Mesenchymal stem cell (in vitro differentiated cells and primary cell): ENCODE measurements at regions not wholly inside any gene's neighbourhood (a gene's known extent, or its start where the extent isn't known, plus 50 kb on each side); places are given as distances from the start of the nearest gene placed in this dataset.

Experiments
- DNase-seq: peaks from one replicate; pipeline ENCODE4 v3.0.0-alpha.2; 2013
- H2AFZ ChIP-seq: one replicate; pipeline ENCODE4 v1.6.1; 2013; ENCODE audit warnings: low read depth, mild to moderate bottlenecking, control low read depth, inconsistent platforms, low read length, moderate library complexity
- H2AK5ac ChIP-seq: 2 replicates; pipeline ENCODE4 v1.6.1; 2013; ENCODE audit warnings: low read length, moderate library complexity, mild to moderate bottlenecking, inconsistent platforms; ENCODE audit not compliant: severe bottlenecking
- H2BK120ac ChIP-seq: one replicate; pipeline ENCODE4 v1.6.1; 2013; ENCODE audit warnings: low read depth, mild to moderate bottlenecking, inconsistent platforms, low read length, moderate library complexity
- H2BK12ac ChIP-seq, 2 experiments: one replicate each; pipeline ENCODE4 v1.6.1; 2013; ENCODE audit warnings: inconsistent platforms in 2 of 2, low read length in 2 of 2, mild to moderate bottlenecking in 2 of 2, moderate library complexity in 2 of 2, control low read depth in 1 of 2
- H2BK15ac ChIP-seq: one replicate; pipeline ENCODE4 v1.6.1; 2013; ENCODE audit warnings: mild to moderate bottlenecking, low read depth, inconsistent platforms; ENCODE audit not compliant: poor library complexity, severe bottlenecking
- H2BK5ac ChIP-seq: 2 replicates; pipeline ENCODE4 v1.6.1; 2013; ENCODE audit warnings: low read depth, mild to moderate bottlenecking, low read length, control low read depth, inconsistent platforms; ENCODE audit not compliant: poor library complexity, severe bottlenecking
- H3K14ac ChIP-seq, 2 experiments: one replicate each; pipeline ENCODE4 v1.6.1; 2013; ENCODE audit warnings: inconsistent platforms in 2 of 2, low read length in 2 of 2, control low read depth in 1 of 2, mild to moderate bottlenecking in 1 of 2, moderate library complexity in 1 of 2
- H3K18ac ChIP-seq, 2 experiments: one replicate each; pipeline ENCODE4 v1.6.1; 2013; ENCODE audit warnings: inconsistent platforms in 2 of 2, low read length in 2 of 2, control low read depth in 1 of 2, low read depth in 1 of 2, mild to moderate bottlenecking in 1 of 2
- H3K23ac ChIP-seq, 2 experiments: one replicate each; pipeline ENCODE4 v1.6.1; 2013; ENCODE audit warnings: inconsistent platforms in 2 of 2, low read length in 2 of 2, mild to moderate bottlenecking in 2 of 2, moderate library complexity in 2 of 2, control low read depth in 1 of 2
- H3K27ac ChIP-seq: 2 replicates; pipeline ENCODE4 v1.5.1; 2013; ENCODE audit warnings: mild to moderate bottlenecking, moderate library complexity, low read length, control low read depth, inconsistent platforms; ENCODE audit not compliant: poor library complexity, severe bottlenecking
- H3K27me3 ChIP-seq, 2 experiments: 2 replicates each; pipeline versions ENCODE4 v1.6.1 to v1.7.0; 2013; ENCODE audit warnings: low read length in 2 of 2, mild to moderate bottlenecking in 2 of 2, moderate library complexity in 2 of 2, control low read depth in 1 of 2, inconsistent platforms in 1 of 2; ENCODE audit not compliant: control insufficient read depth in 1 of 2, insufficient read depth in 1 of 2
- H3K36me3 ChIP-seq, 2 experiments: 2 replicates each; pipeline versions ENCODE4 v1.6.1 to v1.7.0; 2013; ENCODE audit warnings: low read length in 2 of 2, control low read depth in 1 of 2, inconsistent platforms in 1 of 2, low read depth in 1 of 2, mild to moderate bottlenecking in 1 of 2; ENCODE audit not compliant: insufficient read depth in 2 of 2, control insufficient read depth in 1 of 2
- H3K4ac ChIP-seq, 2 experiments: one replicate each; pipeline ENCODE4 v1.6.1; 2013; ENCODE audit warnings: inconsistent platforms in 2 of 2, low read length in 2 of 2, mild to moderate bottlenecking in 2 of 2, moderate library complexity in 2 of 2, control low read depth in 1 of 2, low read depth in 1 of 2
- H3K4me1 ChIP-seq: 2 replicates; pipeline ENCODE4 v1.6.1; 2013; ENCODE audit warnings: low read depth, low read length, control low read depth; ENCODE audit not compliant: control insufficient read depth, insufficient read depth
- H3K4me2 ChIP-seq: 2 replicates; pipeline ENCODE4 v1.6.1; 2013; ENCODE audit warnings: low read length, mild to moderate bottlenecking, inconsistent platforms; ENCODE audit not compliant: poor library complexity, severe bottlenecking
- H3K4me3 ChIP-seq, 2 experiments: 2 replicates each; pipeline versions ENCODE4 v1.5.1 to v1.7.0; 2013; ENCODE audit warnings: low read length in 2 of 2, mild to moderate bottlenecking in 2 of 2, control low read depth in 1 of 2, low read depth in 1 of 2; ENCODE audit not compliant: insufficient read depth in 1 of 2
- H3K79me1 ChIP-seq: replicated peaks from 2 replicates; pipeline ENCODE4 v1.6.1; 2013; ENCODE audit warnings: mild to moderate bottlenecking, control low read depth, low read length, inconsistent platforms; ENCODE audit not compliant: poor library complexity, severe bottlenecking
- H3K9ac ChIP-seq: 2 replicates; pipeline ENCODE4 v1.7.0; 2013; ENCODE audit warnings: mild to moderate bottlenecking, low read length, moderate library complexity
- H3K9me3 ChIP-seq: 2 replicates; pipeline ENCODE4 v1.7.0; 2013; ENCODE audit warnings: mild to moderate bottlenecking, low read length; ENCODE audit not compliant: control insufficient read depth
- H4K8ac ChIP-seq: one replicate; pipeline ENCODE4 v1.6.1; 2013; ENCODE audit warnings: inconsistent platforms, mild to moderate bottlenecking, low read length, moderate library complexity
- H4K91ac ChIP-seq: one replicate; pipeline ENCODE4 v1.6.1; 2013; ENCODE audit warnings: mild to moderate bottlenecking, low read length, inconsistent platforms
- WGBS: methylation state at CpG from one replicate; pipeline ENCODE4 v1.1.7; 2013; ENCODE audit warnings: mixed read lengths; 5-methylcytosine and 5-hydroxymethylcytosine counted together

GRCh38 chr2:62381656-62382055 lies 124.3 kb downstream of the TMEM17 start:
- 71% methylated on average over 1 of the region's 1 CpG for WGBS
- Histone ChIP-seq H4K91ac (no peak overlapping the region), H3K27ac (no peak overlapping the region), H2BK15ac (no peak overlapping the region), H2BK12ac (no peak overlapping the region), H3K4ac (no peak overlapping the region), H2AK5ac (no peak overlapping the region), H2BK120ac (no peak overlapping the region), H3K4me2 (no peak overlapping the region), H4K8ac (no peak overlapping the region), H3K4me3 (no peak overlapping the region), H3K79me1 (no peaks in the 10 kb centered on the region), H3K9ac (no peak overlapping the region), H3K18ac (no peak overlapping the region), H2AFZ (no peak overlapping the region), H2BK5ac (no peak overlapping the region), H3K27me3 (no peaks in the 10 kb centered on the region), H3K4me1 (peaks cover 1% of the 10 kb centered on the region), H3K23ac (no peak overlapping the region), H3K9me3 (peaks cover 8% of the 10 kb centered on the region), H3K36me3 (no peaks in the 10 kb centered on the region), H3K14ac (no peak overlapping the region)
- no peak for DNase-seq

- Histone ChIP-seq H3K27me3 (no peaks in the 10 kb centered on the region), H3K4ac (no peak overlapping the region), H3K27ac (no peak overlapping the region), H3K4me2 (no peak overlapping the region), H2BK15ac (no peak overlapping the region), H3K9ac (no peak overlapping the region), H2BK12ac (no peak overlapping the region), H3K79me1 (no peaks in the 10 kb centered on the region), H3K23ac (no peak overlapping the region), H3K4me3 (no peak overlapping the region), H4K91ac (no peak overlapping the region), H3K14ac (no peak overlapping the region), H2BK5ac (no peak overlapping the region), H4K8ac (no peak overlapping the region), H3K9me3 (no peaks in the 10 kb centered on the region), H2BK120ac (no peak overlapping the region), H3K36me3 (no peaks in the 10 kb centered on the region), H2AFZ (no peak overlapping the region), H3K4me1 (peaks cover 1% of the 10 kb centered on the region), H3K18ac (no peak overlapping the region), H2AK5ac (peak overlapping the region; percentile 91)
- DNase-seq: no peak
- WGBS: 95% methylated on average over 1 of the region's 2 CpGs
Observed at GRCh38 chr2:62379566-62379965, 126.4 kb downstream of the TMEM17 start.

DNA sequence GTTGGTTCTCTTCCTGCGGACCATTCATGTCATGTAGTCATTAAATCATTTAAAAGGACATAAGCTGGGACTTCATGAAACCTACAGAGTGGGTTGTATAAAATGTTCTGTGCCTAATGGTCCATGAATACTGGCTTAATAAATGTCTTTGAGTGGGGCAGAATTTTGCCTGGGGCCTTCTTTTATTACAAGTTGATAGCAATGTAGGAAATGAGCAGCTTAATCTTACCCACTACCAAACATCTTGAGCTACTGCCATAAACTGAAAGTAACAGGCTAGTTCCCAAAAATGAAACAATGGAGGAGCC lies 130.9 kb downstream of the TMEM17 start:
- Histone ChIP-seq H2BK120ac (no peak overlapping the region), H2BK12ac (no peak overlapping the region), H2BK15ac (no peak overlapping the region), H3K27me3 (no peaks in the 10 kb centered on the region), H3K14ac (no peak overlapping the region), H2AFZ (no peak overlapping the region), H3K4me3 (no peak overlapping the region), H2BK5ac (no peak overlapping the region), H3K4me1 (peaks cover 2% of the 10 kb centered on the region), H3K4ac (no peak overlapping the region), H3K18ac (no peak overlapping the region), H3K23ac (no peak overlapping the region), H4K8ac (no peak overlapping the region), H3K9me3 (peaks cover 27% of the 10 kb centered on the region), H3K4me2 (no peak overlapping the region), H3K36me3 (no peaks in the 10 kb centered on the region), H2AK5ac (no peak overlapping the region), H3K79me1 (no peaks in the 10 kb centered on the region), H4K91ac (no peak overlapping the region), H3K9ac (no peak overlapping the region), H3K27ac (no peak overlapping the region)
- WGBS: 95% methylated on average over 1 of the region's 1 CpG
- DNase-seq: no peak

GRCh38 chr2:62374301-62375112 lies 131.5 kb downstream of the TMEM17 start:
- Histone ChIP-seq H3K36me3 (no peaks in the 10 kb centered on the region), H3K9me3 (peaks cover 27% of the 10 kb centered on the region), H3K18ac (no peak overlapping the region), H2BK120ac (no peak overlapping the region), H2BK12ac (no peak overlapping the region), H3K79me1 (no peaks in the 10 kb centered on the region), H2AFZ (no peak overlapping the region), H4K91ac (no peak overlapping the region), H3K23ac (no peak overlapping the region), H3K4me2 (no peak overlapping the region), H2BK15ac (no peak overlapping the region), H3K4me3 (no peak overlapping the region), H2AK5ac (no peak overlapping the region), H2BK5ac (no peak overlapping the region), H3K9ac (no peak overlapping the region), H3K14ac (no peak overlapping the region), H3K27ac (no peak overlapping the region), H3K27me3 (no peaks in the 10 kb centered on the region), H3K4me1 (peaks cover 5% of the 10 kb centered on the region), H4K8ac (no peak overlapping the region), H3K4ac (no peak overlapping the region)
- no peak for DNase-seq
